ENCODE measurements at regions not wholly inside any gene's neighbourhood (a gene's known extent, or its start where the extent isn't known, plus 50 kb on each side); places are given as distances from the start of the nearest gene placed in this dataset.

- DNase-seq, result no peak
These were observed 88.2 kb downstream of the TMA16 start for GRCh38 chr4:163582703-163583102.

- no peak for DNase-seq
These were observed 93.4 kb downstream of the TMA16 start for GRCh38 chr4:163587867-163588266.

- no peak for DNase-seq
These were observed 94.0 kb downstream of the TMA16 start for GRCh38 chr4:163588532-163588931.

- no peak for DNase-seq
These were observed 95.6 kb downstream of the TMA16 start for GRCh38 chr4:163590103-163590502.

- no peak for DNase-seq
These were observed 96.3 kb downstream of the TMA16 start for GRCh38 chr4:163590619-163591264.

- DNase-seq, result no peak
These were observed 97.1 kb downstream of the TMA16 start for GRCh38 chr4:163591614-163592020.

GRCh38 chr4:163592212-163592611, 97.7 kb downstream of the TMA16 start:
- DNase-seq, result no peak

- DNase-seq, result no peak
These were observed 101.1 kb downstream of the TMA16 start for GRCh38 chr4:163595580-163595979.

- DNase-seq, result no peak
These were observed 103.5 kb downstream of the TMA16 start for GRCh38 chr4:163598028-163598427.

- no peak for DNase-seq
These were observed 104.0 kb downstream of the TMA16 start for GRCh38 chr4:163598489-163598888.

- DNase-seq, result no peak
These were observed 106.2 kb downstream of the TMA16 start for GRCh38 chr4:163600727-163601126.

- DNase-seq, result no peak
These were observed 108.8 kb downstream of the TMA16 start for GRCh38 chr4:163603257-163603656.

GRCh38 chr4:163606896-163607691, 112.6 kb downstream of the TMA16 start:
- DNase-seq, result no peak

GRCh38 chr4:163609019-163609418, 114.5 kb downstream of the TMA16 start:
- DNase-seq, result no peak

GRCh38 chr4:163610648-163611047, 116.2 kb downstream of the TMA16 start:
- DNase-seq, result no peak

GRCh38 chr4:163611182-163611581, 116.7 kb downstream of the TMA16 start:
- DNase-seq, result no peak

- DNase-seq, result no peak
These were observed 117.4 kb downstream of the TMA16 start for GRCh38 chr4:163611784-163612445.

GRCh38 chr4:163612762-163613161, 118.3 kb downstream of the TMA16 start:
- DNase-seq, result no peak

GRCh38 chr4:163613383-163613782, 118.9 kb downstream of the TMA16 start:
- no peak for DNase-seq

GRCh38 chr4:163614866-163615265, 120.4 kb downstream of the TMA16 start:
- no peak for DNase-seq

- no peak for DNase-seq
These were observed 124.4 kb downstream of the TMA16 start for GRCh38 chr4:163618845-163619244.

- DNase-seq, result no peak
These were observed 126.2 kb downstream of the TMA16 start for GRCh38 chr4:163620738-163621137.

- no peak for DNase-seq
These were observed 127.3 kb downstream of the TMA16 start for GRCh38 chr4:163621821-163622220.

Data from renal pelvis (tissue), 1 donor.